Smooth muscle cell (in vitro differentiated cells): ENCODE measurements at regions not wholly inside any gene's neighbourhood (a gene's known extent, or its start where the extent isn't known, plus 50 kb on each side); places are given as distances from the start of the nearest gene placed in this dataset.

Experiments
- DNase-seq: peaks from one replicate; lab custom pipeline; 2025; ENCODE audit not compliant: unreplicated experiment; lab: John Stamatoyannopoulos, UW
- H2AFZ ChIP-seq: fragments of 200-600 bp; sonication (generic); 2 replicates; pipeline ENCODE4 v1.6.0; 2016; ENCODE audit warnings: antibody characterized with exemption, low read depth, mild to moderate bottlenecking
- H3F3A ChIP-seq: fragments of 200-600 bp; sonication (generic); 2 replicates; pipeline ENCODE4 v1.6.0; 2017; ENCODE audit warnings: antibody characterized with exemption, low read depth
- H3K27ac ChIP-seq: fragments of 200-600 bp; sonication (generic); 2 replicates; pipeline ENCODE4 v1.5.1; 2016; ENCODE audit warnings: low read depth, mild to moderate bottlenecking
- H3K27me3 ChIP-seq: fragments of 200-600 bp; sonication (generic); 2 replicates; pipeline ENCODE4 v1.6.1; 2016; ENCODE audit warnings: low read depth, mild to moderate bottlenecking
- H3K36me3 ChIP-seq: fragments of 200-600 bp; sonication (generic); 2 replicates; pipeline ENCODE4 v1.5.1; 2016; ENCODE audit warnings: low read depth
- H3K4me1 ChIP-seq: fragments of 200-600 bp; sonication (generic); 2 replicates; pipeline ENCODE4 v1.5.1; 2016; ENCODE audit warnings: low read depth
- H3K4me2 ChIP-seq: fragments of 200-600 bp; sonication (generic); 2 replicates; pipeline ENCODE4 v1.6.0; 2016; ENCODE audit warnings: mild to moderate bottlenecking
- H3K4me3 ChIP-seq: fragments of 200-600 bp; sonication (generic); 2 replicates; pipeline ENCODE4 v1.5.1; 2016; ENCODE audit warnings: mild to moderate bottlenecking
- H3K79me2 ChIP-seq: fragments of 200-600 bp; sonication (generic); 2 replicates; pipeline ENCODE4 v1.6.0; 2016; ENCODE audit warnings: low read depth, mild to moderate bottlenecking
- H3K9ac ChIP-seq: fragments of 200-600 bp; sonication (generic); 2 replicates; pipeline ENCODE4 v1.6.0; 2016; ENCODE audit warnings: low read depth
- H3K9me3 ChIP-seq: fragments of 200-600 bp; sonication (generic); replicated peaks from 2 replicates; pipeline ENCODE4 v1.5.1; 2016; ENCODE audit warnings: low read depth
- H4K20me1 ChIP-seq: fragments of 200-600 bp; sonication (generic); 2 replicates; pipeline ENCODE4 v1.6.0; 2016; ENCODE audit warnings: low read depth
- CTCF ChIP-seq: fragments of 200-600 bp; sonication (generic); IDR thresholded peaks from 2 replicates; pipeline ENCODE4 v1.5.1; 2017; ENCODE audit warnings: borderline replicate concordance, mild to moderate bottlenecking, antibody characterized with exemption; ENCODE audit not compliant: insufficient read depth, poor library complexity, severe bottlenecking
- WGBS: methylation state at CpG from one replicate; pipeline ENCODE4 v1.1.7; 2016; ENCODE audit warnings: low lambda C conversion rate; 5-methylcytosine and 5-hydroxymethylcytosine counted together

DNA sequence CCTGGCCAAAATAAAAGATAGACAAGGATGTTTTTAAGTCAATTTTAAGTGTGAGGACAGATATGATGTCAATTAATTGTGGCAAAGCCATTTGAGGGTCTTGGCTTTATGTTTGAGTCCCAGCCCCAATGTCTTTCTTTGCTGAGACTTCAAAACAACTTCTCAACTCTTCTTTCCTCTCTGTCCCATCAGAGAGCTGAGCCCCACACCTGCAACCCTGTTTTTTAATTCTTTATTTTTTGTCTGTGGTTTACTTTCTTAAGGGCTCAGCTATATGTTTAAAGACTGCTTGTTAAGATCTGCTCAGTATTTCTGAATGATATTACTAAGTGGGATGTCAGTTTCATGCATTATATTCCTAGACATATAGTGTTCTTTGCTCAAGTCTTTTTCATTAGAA, 164.3 kb downstream of the HS3ST1 start:
- H3F3A ChIP-seq, result no peaks in the 10 kb centered on the region
- DNase-seq, result no peak
- no peak overlapping the region for H3K27ac ChIP-seq
- H3K4me2 ChIP-seq, result no peak overlapping the region
- H3K27me3 ChIP-seq, result no peaks in the 10 kb centered on the region
- no peak for TF ChIP-seq CTCF
- H4K20me1 ChIP-seq, result no peaks in the 10 kb centered on the region
- peaks cover 3% of the 10 kb centered on the region for H3K4me1 ChIP-seq
- no peak overlapping the region for H3K4me3 ChIP-seq
- H3K9ac ChIP-seq, result no peak overlapping the region
- H3K36me3 ChIP-seq, result no peaks in the 10 kb centered on the region
- H3K79me2 ChIP-seq, result no peaks in the 10 kb centered on the region
- no peak overlapping the region for H2AFZ ChIP-seq
- no peaks in the 10 kb centered on the region for H3K9me3 ChIP-seq

- no peaks in the 10 kb centered on the region for H4K20me1 ChIP-seq
- H3K27me3 ChIP-seq, result no peaks in the 10 kb centered on the region
- peaks cover 3% of the 10 kb centered on the region for H3K4me1 ChIP-seq
- H3K36me3 ChIP-seq, result no peaks in the 10 kb centered on the region
- H3F3A ChIP-seq, result no peaks in the 10 kb centered on the region
- H3K4me2 ChIP-seq, result no peak overlapping the region
- H2AFZ ChIP-seq, result no peak overlapping the region
- TF ChIP-seq CTCF, result no peak
- no peak for DNase-seq
- H3K79me2 ChIP-seq, result no peaks in the 10 kb centered on the region
- H3K27ac ChIP-seq, result no peak overlapping the region
- WGBS, result 80% methylated on average over 1 of the region's 1 CpG
- no peaks in the 10 kb centered on the region for H3K9me3 ChIP-seq
- H3K4me3 ChIP-seq, result no peak overlapping the region
- H3K9ac ChIP-seq, result no peak overlapping the region
Measured at GRCh38 chr4:11263208-11263607, 165.5 kb downstream of the HS3ST1 start.

DNA sequence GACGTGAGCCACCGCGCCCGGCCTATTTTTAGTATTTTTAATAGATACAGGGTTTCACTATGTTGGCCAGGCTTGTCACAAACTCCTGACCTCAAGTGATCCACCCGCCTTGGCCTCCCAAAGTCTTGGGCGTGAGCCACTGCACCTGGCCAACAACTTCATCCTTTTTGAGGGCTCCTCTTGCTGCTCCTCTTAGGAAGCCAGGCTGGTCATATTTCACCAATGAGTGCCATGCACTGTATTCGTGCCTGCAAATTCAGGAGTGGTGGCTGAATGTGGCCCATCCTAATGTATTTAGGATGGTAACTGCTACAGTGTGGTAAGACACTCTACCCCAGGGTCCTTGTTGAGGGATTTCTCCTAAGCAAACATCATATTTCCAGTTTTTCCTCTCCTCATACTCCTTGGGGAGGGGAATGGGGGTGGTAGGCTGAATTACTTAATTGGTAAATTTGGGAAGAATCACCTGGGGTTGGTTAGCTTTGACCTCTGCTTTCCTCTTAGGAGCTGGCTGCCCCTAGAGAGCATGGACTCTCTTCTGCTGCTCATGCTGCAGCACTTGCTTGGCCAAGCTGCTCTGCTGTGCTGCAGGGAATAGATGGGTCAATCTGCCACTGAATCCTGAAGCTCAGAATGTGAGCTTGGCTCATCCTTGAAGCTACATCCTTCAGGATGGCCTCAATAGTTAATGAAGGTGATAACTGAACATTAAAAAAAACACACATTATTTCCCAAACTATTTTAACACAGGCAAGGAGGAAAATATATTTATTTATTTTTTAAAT, 167.4 kb downstream of the HS3ST1 start:
- Histone ChIP-seq H3K27ac (no peak overlapping the region), H4K20me1 (no peaks in the 10 kb centered on the region), H3K9me3 (no peaks in the 10 kb centered on the region), H3K4me1 (peaks cover 3% of the 10 kb centered on the region), H2AFZ (no peak overlapping the region), H3F3A (no peaks in the 10 kb centered on the region), H3K4me3 (no peak overlapping the region), H3K9ac (no peak overlapping the region), H3K27me3 (no peaks in the 10 kb centered on the region), H3K4me2 (no peak overlapping the region), H3K79me2 (no peaks in the 10 kb centered on the region), H3K36me3 (no peaks in the 10 kb centered on the region)
- no peak for DNase-seq
- TF ChIP-seq CTCF, result no peak
- WGBS, result 97% methylated on average over 7 of the region's 7 CpGs

DNA sequence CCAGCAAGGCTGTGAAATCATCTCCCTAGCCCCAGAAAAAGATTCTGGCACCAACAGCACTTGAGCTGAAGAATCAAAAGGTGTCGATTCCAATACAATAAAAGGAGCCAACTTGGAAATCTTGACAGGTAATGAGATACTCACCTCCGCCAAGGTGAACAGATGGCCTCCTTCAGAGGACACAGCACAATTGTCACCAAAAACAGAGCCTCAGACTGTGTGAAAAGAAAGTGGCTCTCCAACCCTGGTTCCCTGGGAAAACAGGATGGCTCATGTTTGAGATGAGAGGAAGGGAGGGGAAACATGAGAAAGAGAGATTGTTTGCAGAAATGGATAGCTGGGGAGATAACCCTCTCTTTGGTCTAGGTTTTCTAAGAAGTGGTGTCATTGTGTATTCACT, 168.9 kb downstream of the HS3ST1 start:
- H3K4me1 ChIP-seq, result peaks cover 3% of the 10 kb centered on the region
- no peaks in the 10 kb centered on the region for H3F3A ChIP-seq
- no peaks in the 10 kb centered on the region for H3K79me2 ChIP-seq
- no peaks in the 10 kb centered on the region for H4K20me1 ChIP-seq
- H3K9me3 ChIP-seq, result no peaks in the 10 kb centered on the region
- DNase-seq, result no peak
- H3K27ac ChIP-seq, result no peak overlapping the region
- H3K4me3 ChIP-seq, result no peak overlapping the region
- H3K36me3 ChIP-seq, result no peaks in the 10 kb centered on the region
- no peak overlapping the region for H2AFZ ChIP-seq
- no peaks in the 10 kb centered on the region for H3K27me3 ChIP-seq
- H3K9ac ChIP-seq, result no peak overlapping the region
- H3K4me2 ChIP-seq, result no peak overlapping the region
- TF ChIP-seq CTCF, result no peak
- 98% methylated on average over 2 of the region's 2 CpGs for WGBS
